Activated CD8-positive, alpha-beta T cell treated with anti-CD3 and anti-CD28 coated beads for 36 hours (primary cell): ENCODE measurements at regions not wholly inside any gene's neighbourhood (a gene's known extent, or its start where the extent isn't known, plus 50 kb on each side); places are given as distances from the start of the nearest gene placed in this dataset.
A peak's percentile ranks its signal among the peaks of the same experiment; 100 is the strongest.

ENCODE experiments used
- ATAC-seq: fragments of 200-7000 bp; cut with Tn5 transposase; one replicate; pipeline ENCODE4 v1.10.0; 2021; ENCODE audit warnings: mild to moderate bottlenecking, moderate library complexity
- CTCF ChIA-PET: fragments of 350-600 bp; sonication (Branson Sonifier 250); formaldehyde crosslinking; loops from one replicate; lab custom pipeline; 2021; ENCODE audit warnings: antibody characterized with exemption; lab: Charles Lee
- POLR2A ChIA-PET: fragments of 350-600 bp; sonication (Branson Sonifier 250); formaldehyde crosslinking; loops from one replicate; lab custom pipeline; 2021; ENCODE audit warnings: antibody characterized with exemption; lab: Charles Lee
- DNase-seq: peaks from one replicate; pipeline ENCODE4 v3.0.0-alpha.2; 2020
- H3K27ac Mint-ChIP-seq: one replicate; pipeline ENCODE4 v1.8.0; 2021; ENCODE audit warnings: mild to moderate bottlenecking, mixed read lengths
- H3K27me3 Mint-ChIP-seq: one replicate; pipeline ENCODE4 v1.8.0; 2021; ENCODE audit warnings: mixed read lengths
- H3K36me3 Mint-ChIP-seq: one replicate; pipeline ENCODE4 v1.8.0; 2021; ENCODE audit warnings: low read depth, mixed read lengths
- H3K4me1 Mint-ChIP-seq: one replicate; pipeline ENCODE4 v1.8.0; 2021; ENCODE audit warnings: low read depth, mixed read lengths
- H3K4me3 Mint-ChIP-seq: one replicate; pipeline ENCODE4 v1.8.0; 2021; ENCODE audit warnings: mild to moderate bottlenecking, moderate library complexity, mixed read lengths
- H3K9me3 Mint-ChIP-seq: one replicate; pipeline ENCODE4 v1.8.0; 2021; ENCODE audit warnings: mixed read lengths
- CTCF ChIP-seq: fragments of 200-600 bp; IDR thresholded peaks from one replicate; pipeline ENCODE4 v1.8.0; 2022; ENCODE audit warnings: antibody characterized with exemption, mild to moderate bottlenecking
- intact Hi-C: fragments of 100-400 bp; cut with micrococcal nuclease; formaldehyde crosslinking; loops from one replicate; pipeline ENCODE4 v1.10.0; 2022

GRCh38 chr18:10054366-10054765 lies 140.6 kb downstream of the VAPA start:
- ATAC-seq = no peak
- H3K4me3 Mint-ChIP-seq = no peak overlapping the region
- no peak overlapping the region for H3K27ac Mint-ChIP-seq
- H3K4me1 Mint-ChIP-seq = peaks cover 8% of the 10 kb centered on the region
- intact Hi-C loops = no loop called here
- TF ChIP-seq CTCF = no peak
- ChIA-PET POLR2A (interaction anchor here (0.6 kb wide), 1 partner anchor 79 kb away, joined by 3 read pairs; no protein-coding TSS in a partner anchor), CTCF (no interaction called here)
- no peak for DNase-seq
- H3K36me3 Mint-ChIP-seq = no peaks in the 10 kb centered on the region
- no peaks in the 10 kb centered on the region for H3K27me3 Mint-ChIP-seq
- no peaks in the 10 kb centered on the region for H3K9me3 Mint-ChIP-seq

- H3K36me3 Mint-ChIP-seq = no peaks in the 10 kb centered on the region
- H3K4me3 Mint-ChIP-seq = no peak overlapping the region
- H3K27ac Mint-ChIP-seq = no peak overlapping the region
- intact Hi-C loops = no loop called here
- ATAC-seq (no peak), DNase-seq (no peak)
- no peak for TF ChIP-seq CTCF
- H3K4me1 Mint-ChIP-seq = peaks cover 8% of the 10 kb centered on the region
- POLR2A ChIA-PET = interaction anchor here (0.6 kb wide), 1 partner anchor 421 kb away, joined by 4 read pairs; no protein-coding TSS in a partner anchor
- CTCF ChIA-PET = no interaction called here
- H3K27me3 Mint-ChIP-seq = no peaks in the 10 kb centered on the region
- no peaks in the 10 kb centered on the region for H3K9me3 Mint-ChIP-seq
Measured at GRCh38 chr18:10055125-10055750, 141.4 kb downstream of the VAPA start.

GRCh38 chr18:10056506-10056905 lies 142.7 kb downstream of the VAPA start:
- ATAC-seq = no peak
- DNase-seq = no peak
- Mint-ChIP-seq H3K36me3 (no peaks in the 10 kb centered on the region), H3K4me3 (no peak overlapping the region), H3K4me1 (peaks cover 8% of the 10 kb centered on the region), H3K27me3 (no peaks in the 10 kb centered on the region), H3K27ac (no peak overlapping the region), H3K9me3 (no peaks in the 10 kb centered on the region)
- no peak for TF ChIP-seq CTCF
- ChIA-PET CTCF (no interaction called here), POLR2A (no interaction called here)
- intact Hi-C loops = no loop called here

- intact Hi-C loops = no loop called here
- no peak for DNase-seq
- ATAC-seq = no peak
- ChIA-PET CTCF (no interaction called here), POLR2A (no interaction called here)
- Mint-ChIP-seq H3K4me3 (no peak overlapping the region), H3K36me3 (no peaks in the 10 kb centered on the region), H3K27me3 (no peaks in the 10 kb centered on the region), H3K4me1 (peaks cover 8% of the 10 kb centered on the region), H3K9me3 (no peaks in the 10 kb centered on the region), H3K27ac (no peak overlapping the region)
- TF ChIP-seq CTCF = no peak
Measured at GRCh38 chr18:10057401-10057893, 143.6 kb downstream of the VAPA start.

- H3K27ac Mint-ChIP-seq = no peak overlapping the region
Measured at GRCh38 chr18:10057894-10058791, 144.3 kb downstream of the VAPA start.

More at GRCh38 chr18:10057894-10058791, 144.3 kb downstream of the VAPA start:
- Mint-ChIP-seq H3K4me1 (peaks cover 8% of the 10 kb centered on the region), H3K9me3 (no peaks in the 10 kb centered on the region), H3K27me3 (no peaks in the 10 kb centered on the region), H3K36me3 (no peaks in the 10 kb centered on the region), H3K4me3 (no peak overlapping the region)
- ATAC-seq = peak; percentile 30
- intact Hi-C loops = no loop called here
- no peak for TF ChIP-seq CTCF
- ChIA-PET POLR2A (no interaction called here), CTCF (no interaction called here)
- DNase-seq = peak; percentile 10
